HG02588 (cell line): ENCODE measurements at regions not wholly inside any gene's neighbourhood (a gene's known extent, or its start where the extent isn't known, plus 50 kb on each side); places are given as distances from the start of the nearest gene placed in this dataset.
"Not testable (repeated sequence)": the region's sequence is repeated elsewhere in the genome, so short reads cannot be mapped to it uniquely, and the experiment has no call there.

Experiments
- ATAC-seq: cut with Tn5 transposase; IDR thresholded peaks from one replicate; pipeline ENCODE4 v1.9.1; 2021; ENCODE audit warnings: mild to moderate bottlenecking, moderate library complexity; ENCODE audit not compliant: unreplicated experiment

- ATAC-seq: no peak
These were observed 160.1 kb upstream of the LRP1B start for GRCh38 chr2:142290931-142291330.

- no peak for ATAC-seq
These were observed 155.8 kb upstream of the LRP1B start for GRCh38 chr2:142286618-142287017.

GRCh38 chr2:142285480-142285879 is 154.7 kb upstream of the LRP1B start:
- ATAC-seq: no peak

- ATAC-seq: not testable (repeated sequence)
These were observed 153.5 kb upstream of the LRP1B start for GRCh38 chr2:142284336-142284735.

GRCh38 chr2:142280831-142281230 is 150.0 kb upstream of the LRP1B start:
- no peak for ATAC-seq

GRCh38 chr2:142270990-142271389 is 140.2 kb upstream of the LRP1B start:
- no peak for ATAC-seq

- ATAC-seq: no peak
These were observed 139.5 kb upstream of the LRP1B start for GRCh38 chr2:142270291-142270690.

- ATAC-seq: no peak
These were observed 128.5 kb upstream of the LRP1B start for GRCh38 chr2:142259356-142259755.

- ATAC-seq: no peak
These were observed 123.2 kb upstream of the LRP1B start for GRCh38 chr2:142254031-142254430.

GRCh38 chr2:142241016-142241415 is 110.2 kb upstream of the LRP1B start:
- ATAC-seq: no peak

GRCh38 chr2:142236181-142236580 is 105.4 kb upstream of the LRP1B start:
- ATAC-seq: no peak

- no peak for ATAC-seq
These were observed 103.9 kb upstream of the LRP1B start for GRCh38 chr2:142234741-142235140.

- ATAC-seq: no peak
These were observed 92.5 kb upstream of the LRP1B start for GRCh38 chr2:142223309-142223708.

- ATAC-seq: no peak
These were observed 91.9 kb upstream of the LRP1B start for GRCh38 chr2:142222715-142223114.

- no peak for ATAC-seq
These were observed 90.1 kb upstream of the LRP1B start for GRCh38 chr2:142220901-142221300.

- ATAC-seq: no peak
These were observed 89.4 kb upstream of the LRP1B start for GRCh38 chr2:142220239-142220638.

- no peak for ATAC-seq
These were observed 87.7 kb upstream of the LRP1B start for GRCh38 chr2:142218471-142218870.

- no peak for ATAC-seq
These were observed 87.0 kb upstream of the LRP1B start for GRCh38 chr2:142217804-142218203.

GRCh38 chr2:142200062-142200461 is 69.2 kb upstream of the LRP1B start:
- ATAC-seq: no peak

GRCh38 chr2:142199073-142199472 is 68.3 kb upstream of the LRP1B start:
- no peak for ATAC-seq

GRCh38 chr2:142190805-142191204 is 60.0 kb upstream of the LRP1B start:
- ATAC-seq: no peak

- no peak for ATAC-seq
These were observed 58.7 kb upstream of the LRP1B start for GRCh38 chr2:142189501-142189900.

- no peak for ATAC-seq
These were observed 57.7 kb upstream of the LRP1B start for GRCh38 chr2:142188562-142188961.
